ENCODE measurements at regions not wholly inside any gene's neighbourhood (a gene's known extent, or its start where the extent isn't known, plus 50 kb on each side); places are given as distances from the start of the nearest gene placed in this dataset.

DNA sequence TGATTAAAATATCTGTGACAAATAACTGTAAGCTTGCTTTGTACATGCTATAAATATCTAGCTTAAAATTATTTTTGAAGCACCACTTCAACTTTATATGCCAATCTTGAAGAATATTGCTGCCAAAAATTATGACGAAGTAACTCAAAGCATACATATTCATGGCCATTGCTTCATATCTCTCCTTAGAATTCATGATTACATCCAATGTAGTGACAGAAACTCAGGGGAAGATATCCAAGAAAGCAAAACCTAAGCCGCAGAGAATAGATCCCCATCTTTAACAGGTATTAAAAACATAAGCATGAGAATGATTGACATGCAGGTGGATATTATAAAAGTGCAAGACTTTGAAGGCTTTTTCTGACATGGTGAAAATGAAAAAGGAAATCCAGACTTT, 100.8 kb upstream of the PLPPR1 start:
- DNase-seq: no peak
- intact Hi-C loops (cut with micrococcal nuclease): no loop called here
- ChIA-PET CTCF (no interaction called here), POLR2A (no interaction called here)
- Mint-ChIP-seq H3K4me1 (ENCODE audit: low read depth) (no peaks in the 10 kb centered on the region), H3K4me3 (no peak overlapping the region), H3K27me3 (no peaks in the 10 kb centered on the region), H3K9me3 (no peaks in the 10 kb centered on the region), H3K27ac (no peak overlapping the region), H3K36me3 (no peaks in the 10 kb centered on the region)

DNA sequence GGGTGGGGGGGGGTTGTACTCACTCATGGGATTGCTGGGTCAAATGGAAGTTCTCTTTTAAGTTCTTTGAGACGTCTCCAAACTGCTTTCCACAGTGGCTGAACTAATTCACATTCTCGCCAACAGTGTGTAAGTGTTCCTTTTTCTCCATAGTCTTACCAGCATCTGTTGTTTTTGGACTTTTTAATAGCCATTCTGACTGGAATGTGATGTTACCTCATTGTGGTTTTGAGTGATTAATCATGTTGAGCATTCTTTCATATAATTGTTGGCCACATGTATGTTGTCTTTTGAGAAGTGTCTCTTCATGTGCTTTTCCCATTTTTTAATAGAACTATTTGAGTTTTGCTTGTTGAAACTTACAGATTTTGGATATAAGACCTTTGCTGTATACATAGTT, 94.9 kb upstream of the PLPPR1 start:
- ChIA-PET POLR2A (no interaction called here), CTCF (no interaction called here)
- H3K4me1 Mint-ChIP-seq (ENCODE audit: low read depth): no peaks in the 10 kb centered on the region
- H3K9me3 Mint-ChIP-seq: peaks cover 6% of the 10 kb centered on the region
- intact Hi-C loops (cut with micrococcal nuclease): no loop called here
- no peak overlapping the region for H3K4me3 Mint-ChIP-seq
- DNase-seq: no peak
- H3K27ac Mint-ChIP-seq: no peak overlapping the region
- H3K27me3 Mint-ChIP-seq: no peaks in the 10 kb centered on the region
- no peaks in the 10 kb centered on the region for H3K36me3 Mint-ChIP-seq

DNA sequence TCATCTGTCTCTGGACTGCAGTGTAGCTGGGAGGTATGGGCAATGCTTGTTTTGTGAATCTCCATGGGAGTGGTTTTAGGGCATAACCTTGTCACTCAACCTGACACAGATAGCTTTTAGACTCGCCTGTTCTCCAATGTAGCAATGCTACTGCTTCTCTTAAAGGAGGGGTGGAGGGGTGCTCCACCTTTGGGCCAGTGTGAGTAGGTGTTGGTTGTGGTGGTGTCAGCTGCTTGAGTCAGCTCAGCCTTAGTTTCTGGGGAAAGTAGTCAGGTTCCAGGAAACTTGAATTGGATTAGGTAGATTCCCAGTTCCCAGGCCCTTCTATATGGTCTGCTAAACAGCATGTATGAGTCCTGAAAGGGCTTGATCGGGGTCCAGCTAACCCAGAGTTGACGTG, 91.1 kb upstream of the PLPPR1 start:
- POLR2A ChIA-PET: no interaction called here
- intact Hi-C loops (cut with micrococcal nuclease): no loop called here

DNA sequence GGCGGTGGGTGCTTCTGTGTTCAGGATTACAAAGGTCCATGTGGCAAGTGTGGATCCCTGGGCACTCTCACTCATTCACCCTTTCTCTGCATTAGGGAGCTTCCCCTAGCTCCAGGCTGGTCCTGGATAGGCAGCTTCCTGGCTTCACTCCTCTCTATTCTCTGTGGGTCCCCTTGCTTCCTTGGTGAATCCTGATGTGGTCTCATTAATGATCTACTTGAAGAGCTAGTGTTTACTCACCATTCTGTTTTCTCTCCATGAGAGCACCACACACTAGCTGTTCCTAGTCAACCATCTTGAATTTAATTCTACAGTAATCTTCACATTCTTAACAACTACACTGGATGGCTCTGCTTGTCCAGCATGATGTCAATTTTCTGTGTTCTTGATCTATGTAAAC, 90.0 kb upstream of the PLPPR1 start:
- Mint-ChIP-seq H3K27ac (no peak overlapping the region), H3K4me3 (no peak overlapping the region), H3K4me1 (ENCODE audit: low read depth) (no peaks in the 10 kb centered on the region), H3K27me3 (no peaks in the 10 kb centered on the region), H3K36me3 (no peaks in the 10 kb centered on the region), H3K9me3 (peaks cover 6% of the 10 kb centered on the region)
- no peak for DNase-seq
- ChIA-PET CTCF (no interaction called here), POLR2A (no interaction called here)
- intact Hi-C loops (cut with micrococcal nuclease): no loop called here

More for the DNA sequence above, 91.1 kb upstream of the PLPPR1 start:
- Mint-ChIP-seq H3K36me3 (no peaks in the 10 kb centered on the region), H3K27me3 (no peaks in the 10 kb centered on the region), H3K27ac (no peak overlapping the region), H3K4me1 (ENCODE audit: low read depth) (no peaks in the 10 kb centered on the region), H3K4me3 (no peak overlapping the region), H3K9me3 (peaks cover 6% of the 10 kb centered on the region)
- no peak for DNase-seq
- CTCF ChIA-PET: no interaction called here

DNA sequence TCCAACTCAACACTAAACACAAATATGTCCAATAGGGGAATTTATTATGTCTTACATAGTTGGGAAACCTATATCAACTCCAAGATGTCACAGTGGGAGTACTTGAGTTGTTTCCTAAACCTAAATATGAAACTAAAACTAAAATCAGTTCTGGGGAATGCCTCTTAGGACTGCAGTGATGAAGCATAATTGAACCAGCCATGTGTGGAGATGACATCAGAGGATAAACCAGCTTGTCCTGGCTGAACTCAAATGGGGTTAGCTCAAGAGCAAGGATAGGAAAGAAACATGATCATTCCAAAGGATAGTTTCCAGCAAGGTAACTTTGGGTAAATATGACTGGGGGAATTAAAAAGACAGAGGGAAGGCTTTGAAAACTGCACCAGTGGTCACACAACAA, 88.9 kb upstream of the PLPPR1 start:
- no peak for DNase-seq
- Mint-ChIP-seq H3K4me3 (no peak overlapping the region), H3K4me1 (ENCODE audit: low read depth) (no peaks in the 10 kb centered on the region), H3K36me3 (no peaks in the 10 kb centered on the region), H3K27ac (no peak overlapping the region), H3K9me3 (peaks cover 6% of the 10 kb centered on the region), H3K27me3 (no peaks in the 10 kb centered on the region)
- ChIA-PET POLR2A (no interaction called here), CTCF (no interaction called here)
- intact Hi-C loops (cut with micrococcal nuclease): no loop called here

DNA sequence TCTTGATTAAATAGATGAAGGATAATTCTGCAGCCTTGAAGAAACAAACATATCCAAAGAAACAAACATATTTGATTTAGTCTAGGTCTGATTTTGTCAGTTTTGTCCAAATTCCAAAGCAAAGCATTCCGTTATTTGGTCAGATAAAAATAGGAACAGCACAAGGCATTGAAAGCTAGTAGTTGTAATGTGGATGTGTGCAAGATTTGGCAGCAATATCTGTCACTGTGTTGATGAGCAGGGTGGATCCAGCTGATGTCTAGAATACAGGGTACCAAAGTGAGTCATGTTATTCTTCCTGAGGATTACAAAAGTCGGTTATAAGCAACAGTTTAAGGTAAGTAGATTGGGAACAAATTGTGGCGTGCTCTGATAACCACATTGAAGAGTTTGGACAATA, 69.3 kb upstream of the PLPPR1 start:
- H3K4me1 Mint-ChIP-seq (ENCODE audit: low read depth): no peaks in the 10 kb centered on the region
- H3K36me3 Mint-ChIP-seq: no peaks in the 10 kb centered on the region
- intact Hi-C loops (cut with micrococcal nuclease): no loop called here
- DNase-seq: no peak
- H3K9me3 Mint-ChIP-seq: no peaks in the 10 kb centered on the region
- ChIA-PET CTCF (no interaction called here), POLR2A (no interaction called here)
- no peak overlapping the region for H3K4me3 Mint-ChIP-seq
- H3K27ac Mint-ChIP-seq: no peak overlapping the region
- no peaks in the 10 kb centered on the region for H3K27me3 Mint-ChIP-seq
